SK-N-SH treated with all-trans-retinoic acid at 6 μM for 48 hours (cell line): ENCODE measurements at regions not wholly inside any gene's neighbourhood (a gene's known extent, or its start where the extent isn't known, plus 50 kb on each side); places are given as distances from the start of the nearest gene placed in this dataset.

Experiments used
- ATAC-seq: fragments of 200-7000 bp; cut with Tn5 transposase; 3 replicates; pipeline ENCODE4 v1.9.1; 2020; ENCODE audit warnings: mild to moderate bottlenecking, moderate library complexity
- ARNTL ChIP-seq: fragments of 450-650 bp; formaldehyde crosslinking; IDR thresholded peaks from 2 replicates; pipeline ENCODE4 v1.5.0; 2020; ENCODE audit warnings: low read depth, mild to moderate bottlenecking, moderate library complexity, borderline replicate concordance
- BACH2 ChIP-seq: fragments of 250-450 bp; sonication (Bioruptor Pico); IDR thresholded peaks from 2 replicates; pipeline ENCODE4 v1.9.0; 2021; ENCODE audit warnings: mild to moderate bottlenecking, borderline replicate concordance
- CSDC2 ChIP-seq: fragments of 250-450 bp; sonication (Bioruptor Pico); IDR thresholded peaks from 2 replicates; pipeline ENCODE4 v1.5.0; 2020; ENCODE audit warnings: mild to moderate bottlenecking, moderate library complexity
- ESRRG ChIP-seq: fragments of 250-450 bp; sonication (Bioruptor Pico); IDR thresholded peaks from 2 replicates; pipeline ENCODE4 v1.6.1; 2021; ENCODE audit warnings: mild to moderate bottlenecking
- GLIS3 ChIP-seq: fragments of 250-450 bp; sonication (Bioruptor Pico); IDR thresholded peaks from 2 replicates; pipeline ENCODE4 v1.5.0; 2020; ENCODE audit warnings: mild to moderate bottlenecking, moderate library complexity
- ISL1 ChIP-seq: fragments of 250-450 bp; sonication (Bioruptor Pico); IDR thresholded peaks from 2 replicates; pipeline ENCODE4 v2.1.2; 2022; ENCODE audit warnings: mild to moderate bottlenecking, moderate library complexity
- SNAI2 ChIP-seq: fragments of 250-450 bp; sonication (Bioruptor Pico); IDR thresholded peaks from 2 replicates; pipeline ENCODE4 v1.5.0; 2020; ENCODE audit warnings: mild to moderate bottlenecking, moderate library complexity
- TCF4 ChIP-seq: fragments of 250-450 bp; sonication (Bioruptor Pico); IDR thresholded peaks from 2 replicates; pipeline ENCODE4 v1.8.0; 2021; ENCODE audit warnings: mild to moderate bottlenecking, moderate library complexity, borderline replicate concordance
- TOX ChIP-seq: fragments of 250-450 bp; sonication (Bioruptor Pico); IDR thresholded peaks from 2 replicates; pipeline ENCODE4 v1.8.0; 2021; ENCODE audit warnings: mild to moderate bottlenecking, moderate library complexity, borderline replicate concordance
- ZC3H10 ChIP-seq: fragments of 250-450 bp; sonication (Bioruptor Pico); IDR thresholded peaks from 2 replicates; pipeline ENCODE4 v1.5.1; 2021; ENCODE audit warnings: mild to moderate bottlenecking, moderate library complexity
- ZFP3 ChIP-seq: fragments of 250-450 bp; sonication (Bioruptor Pico); IDR thresholded peaks from 2 replicates; pipeline ENCODE4 v1.5.0; 2020; ENCODE audit warnings: mild to moderate bottlenecking, moderate library complexity
- ZNF565 ChIP-seq: fragments of 450-650 bp; formaldehyde crosslinking; conservative IDR thresholded peaks from 2 replicates; pipeline ENCODE4 v1.5.0; 2020; ENCODE audit warnings: low read depth, mild to moderate bottlenecking, moderate library complexity
- ZNF70 ChIP-seq: fragments of 450-650 bp; formaldehyde crosslinking; IDR thresholded peaks from 2 replicates; pipeline ENCODE4 v1.5.0; 2020; ENCODE audit warnings: mild to moderate bottlenecking, moderate library complexity
- ZNF8 ChIP-seq: fragments of 450-650 bp; formaldehyde crosslinking; IDR thresholded peaks from 2 replicates; pipeline ENCODE4 v1.5.0; 2020; ENCODE audit warnings: mild to moderate bottlenecking, moderate library complexity
- TF ChIP-seq, protein P1 (sequence below): fragments of 250-450 bp; sonication (Bioruptor Pico); IDR thresholded peaks from 2 replicates; pipeline ENCODE4 v1.5.0; 2020; ENCODE audit warnings: mild to moderate bottlenecking, moderate library complexity
- TF ChIP-seq, protein P2 (sequence below): fragments of 250-450 bp; sonication (Bioruptor Pico); IDR thresholded peaks from 2 replicates; pipeline ENCODE4 v1.8.0; 2021; ENCODE audit warnings: low read depth, mild to moderate bottlenecking, moderate library complexity, borderline replicate concordance
- TF ChIP-seq, protein P3 (sequence below): fragments of 250-450 bp; sonication (Bioruptor Pico); IDR thresholded peaks from 2 replicates; pipeline ENCODE4 v1.5.1; 2021; ENCODE audit warnings: mild to moderate bottlenecking, moderate library complexity

DNA sequence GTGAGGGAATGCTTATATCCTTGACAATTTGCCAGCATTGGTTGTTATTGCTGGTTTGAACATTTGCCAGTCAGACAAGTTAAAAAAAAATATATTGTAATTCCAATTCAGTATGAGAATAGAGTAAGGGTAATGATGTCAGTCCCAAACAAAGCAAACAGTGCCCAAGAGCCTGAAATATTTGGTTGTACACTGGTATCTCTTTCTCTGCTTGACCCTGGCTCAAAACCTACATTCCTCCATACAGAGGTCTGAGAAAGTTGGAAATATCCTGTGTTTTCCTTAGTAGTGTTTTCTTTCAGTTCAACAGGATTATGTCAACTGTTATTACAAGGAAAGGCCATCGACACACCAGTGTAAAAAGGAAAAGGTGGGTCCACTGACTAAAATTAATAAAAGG is 145.6 kb downstream of the MRPL39 start:
- ATAC-seq: no peak
- TF ChIP-seq GLIS3 (CRISPR knock-in tag): no peak
- TF ChIP-seq, protein P1, sequence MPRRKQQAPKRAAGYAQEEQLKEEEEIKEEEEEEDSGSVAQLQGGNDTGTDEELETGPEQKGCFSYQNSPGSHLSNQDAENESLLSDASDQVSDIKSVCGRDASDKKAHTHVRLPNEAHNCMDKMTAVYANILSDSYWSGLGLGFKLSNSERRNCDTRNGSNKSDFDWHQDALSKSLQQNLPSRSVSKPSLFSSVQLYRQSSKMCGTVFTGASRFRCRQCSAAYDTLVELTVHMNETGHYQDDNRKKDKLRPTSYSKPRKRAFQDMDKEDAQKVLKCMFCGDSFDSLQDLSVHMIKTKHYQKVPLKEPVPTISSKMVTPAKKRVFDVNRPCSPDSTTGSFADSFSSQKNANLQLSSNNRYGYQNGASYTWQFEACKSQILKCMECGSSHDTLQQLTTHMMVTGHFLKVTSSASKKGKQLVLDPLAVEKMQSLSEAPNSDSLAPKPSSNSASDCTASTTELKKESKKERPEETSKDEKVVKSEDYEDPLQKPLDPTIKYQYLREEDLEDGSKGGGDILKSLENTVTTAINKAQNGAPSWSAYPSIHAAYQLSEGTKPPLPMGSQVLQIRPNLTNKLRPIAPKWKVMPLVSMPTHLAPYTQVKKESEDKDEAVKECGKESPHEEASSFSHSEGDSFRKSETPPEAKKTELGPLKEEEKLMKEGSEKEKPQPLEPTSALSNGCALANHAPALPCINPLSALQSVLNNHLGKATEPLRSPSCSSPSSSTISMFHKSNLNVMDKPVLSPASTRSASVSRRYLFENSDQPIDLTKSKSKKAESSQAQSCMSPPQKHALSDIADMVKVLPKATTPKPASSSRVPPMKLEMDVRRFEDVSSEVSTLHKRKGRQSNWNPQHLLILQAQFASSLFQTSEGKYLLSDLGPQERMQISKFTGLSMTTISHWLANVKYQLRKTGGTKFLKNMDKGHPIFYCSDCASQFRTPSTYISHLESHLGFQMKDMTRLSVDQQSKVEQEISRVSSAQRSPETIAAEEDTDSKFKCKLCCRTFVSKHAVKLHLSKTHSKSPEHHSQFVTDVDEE (CRISPR knock-in tag): no peak
- TF ChIP-seq, protein P2, sequence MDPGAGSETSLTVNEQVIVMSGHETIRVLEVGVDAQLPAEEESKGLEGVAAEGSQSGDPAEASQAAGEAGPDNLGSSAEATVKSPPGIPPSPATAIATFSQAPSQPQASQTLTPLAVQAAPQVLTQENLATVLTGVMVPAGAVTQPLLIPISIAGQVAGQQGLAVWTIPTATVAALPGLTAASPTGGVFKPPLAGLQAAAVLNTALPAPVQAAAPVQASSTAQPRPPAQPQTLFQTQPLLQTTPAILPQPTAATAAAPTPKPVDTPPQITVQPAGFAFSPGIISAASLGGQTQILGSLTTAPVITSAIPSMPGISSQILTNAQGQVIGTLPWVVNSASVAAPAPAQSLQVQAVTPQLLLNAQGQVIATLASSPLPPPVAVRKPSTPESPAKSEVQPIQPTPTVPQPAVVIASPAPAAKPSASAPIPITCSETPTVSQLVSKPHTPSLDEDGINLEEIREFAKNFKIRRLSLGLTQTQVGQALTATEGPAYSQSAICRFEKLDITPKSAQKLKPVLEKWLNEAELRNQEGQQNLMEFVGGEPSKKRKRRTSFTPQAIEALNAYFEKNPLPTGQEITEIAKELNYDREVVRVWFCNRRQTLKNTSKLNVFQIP (CRISPR knock-in tag): no peak

DNA sequence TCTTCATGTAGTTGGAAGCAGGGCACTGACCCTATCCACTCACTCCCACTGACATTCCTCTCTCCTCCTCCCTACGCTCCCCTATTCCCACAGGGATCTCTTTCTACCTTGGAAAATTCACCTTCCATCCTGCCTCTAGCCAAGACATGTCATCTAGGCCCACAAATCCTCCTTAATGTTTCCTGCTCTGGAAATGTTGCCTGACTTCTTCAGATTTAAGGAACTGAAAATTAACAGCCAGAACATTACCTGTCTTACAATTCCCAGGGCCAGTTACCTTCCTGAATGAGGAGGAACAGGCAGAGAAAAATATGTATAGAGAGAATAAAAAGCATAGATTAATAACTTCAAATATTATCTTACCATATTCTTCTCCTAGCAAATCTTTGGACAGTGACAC is 147.3 kb downstream of the MRPL39 start:
- TF ChIP-seq TOX (CRISPR knock-in tag): no peak
- no peak for TF ChIP-seq BACH2 (CRISPR knock-in tag)
- no peak for TF ChIP-seq ZNF8 (CRISPR knock-in tag)
- TF ChIP-seq, protein P2 (CRISPR knock-in tag): no peak
- TF ChIP-seq ZNF565: no peak
- no peak for TF ChIP-seq ARNTL (CRISPR knock-in tag)
- TF ChIP-seq SNAI2 (CRISPR knock-in tag): no peak
- TF ChIP-seq CSDC2 (CRISPR knock-in tag): no peak
- TF ChIP-seq, all 23 proteins: peak for 0
- no peak for ATAC-seq

DNA sequence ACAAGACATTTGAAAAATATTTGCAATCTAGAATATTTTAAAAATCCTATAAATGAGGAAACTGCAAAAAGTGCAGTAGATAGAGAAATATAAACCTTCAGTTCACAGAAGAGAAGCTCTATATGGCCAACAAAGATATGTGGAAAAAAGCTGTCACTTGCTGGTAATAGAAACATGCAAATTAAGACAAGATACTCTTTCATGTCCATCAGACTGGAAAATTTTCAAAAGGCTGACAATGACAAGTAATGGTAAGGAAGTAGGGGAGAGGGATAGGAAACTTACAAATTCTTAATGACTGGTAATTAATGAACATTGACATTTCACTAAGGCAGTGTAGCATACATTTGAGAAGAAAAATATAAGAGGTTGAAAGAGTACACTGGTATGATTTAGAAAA is 147.9 kb downstream of the MRPL39 start:
- no peak for ATAC-seq
- TF ChIP-seq TCF4 (CRISPR knock-in tag): no peak
- TF ChIP-seq BACH2 (CRISPR knock-in tag): no peak
- TF ChIP-seq ISL1 (CRISPR knock-in tag): no peak
- no peak for TF ChIP-seq TOX (CRISPR knock-in tag)
- TF ChIP-seq ZNF565: no peak
- no peak for TF ChIP-seq ARNTL (CRISPR knock-in tag)
- TF ChIP-seq ZFP3 (CRISPR knock-in tag): no peak
- TF ChIP-seq ESRRG: no peak
- TF ChIP-seq, protein P1 (CRISPR knock-in tag): no peak
- TF ChIP-seq, protein P3, sequence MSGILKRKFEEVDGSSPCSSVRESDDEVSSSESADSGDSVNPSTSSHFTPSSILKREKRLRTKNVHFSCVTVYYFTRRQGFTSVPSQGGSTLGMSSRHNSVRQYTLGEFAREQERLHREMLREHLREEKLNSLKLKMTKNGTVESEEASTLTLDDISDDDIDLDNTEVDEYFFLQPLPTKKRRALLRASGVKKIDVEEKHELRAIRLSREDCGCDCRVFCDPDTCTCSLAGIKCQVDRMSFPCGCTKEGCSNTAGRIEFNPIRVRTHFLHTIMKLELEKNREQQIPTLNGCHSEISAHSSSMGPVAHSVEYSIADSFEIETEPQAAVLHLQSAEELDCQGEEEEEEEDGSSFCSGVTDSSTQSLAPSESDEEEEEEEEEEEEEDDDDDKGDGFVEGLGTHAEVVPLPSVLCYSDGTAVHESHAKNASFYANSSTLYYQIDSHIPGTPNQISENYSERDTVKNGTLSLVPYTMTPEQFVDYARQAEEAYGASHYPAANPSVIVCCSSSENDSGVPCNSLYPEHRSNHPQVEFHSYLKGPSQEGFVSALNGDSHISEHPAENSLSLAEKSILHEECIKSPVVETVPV (CRISPR knock-in tag): no peak
- no peak for TF ChIP-seq ZC3H10
- TF ChIP-seq, protein P2 (CRISPR knock-in tag): no peak
- no peak for TF ChIP-seq ZNF70 (CRISPR knock-in tag)
- TF ChIP-seq, all 23 proteins: peak for 0
